GM19468 (cell line): ENCODE measurements at regions not wholly inside any gene's neighbourhood (a gene's known extent, or its start where the extent isn't known, plus 50 kb on each side); places are given as distances from the start of the nearest gene placed in this dataset.

Source experiments
- ATAC-seq: cut with Tn5 transposase; IDR thresholded peaks from one replicate; pipeline ENCODE4 v1.9.1; 2021; ENCODE audit warnings: mild to moderate bottlenecking, moderate library complexity, moderate number of reproducible peaks; ENCODE audit not compliant: unreplicated experiment; ENCODE audit errors: extremely low read depth

- ATAC-seq: no peak
Observed at GRCh38 chrX:9188117-9188516, 154.2 kb upstream of the FAM9B start.

GRCh38 chrX:9189286-9189685 is 155.4 kb upstream of the FAM9B start:
- no peak for ATAC-seq

- ATAC-seq: no peak
Observed at GRCh38 chrX:9191392-9191791, 157.5 kb upstream of the FAM9B start.

GRCh38 chrX:9195199-9195880 is 161.4 kb upstream of the FAM9B start:
- no peak for ATAC-seq

- no peak for ATAC-seq
Observed at GRCh38 chrX:9196961-9197640, 163.2 kb upstream of the FAM9B start.

GRCh38 chrX:9204560-9204959 is 170.6 kb upstream of the FAM9B start:
- ATAC-seq: no peak

- ATAC-seq: no peak
Observed at GRCh38 chrX:9205599-9206223, 171.8 kb upstream of the FAM9B start.

GRCh38 chrX:9207142-9207541 is 173.2 kb upstream of the FAM9B start:
- ATAC-seq: no peak

GRCh38 chrX:9211269-9211668 is 177.3 kb upstream of the FAM9B start:
- no peak for ATAC-seq

GRCh38 chrX:9221781-9222180 is 187.9 kb upstream of the FAM9B start:
- no peak for ATAC-seq

GRCh38 chrX:9222299-9222698 is 188.4 kb upstream of the FAM9B start:
- no peak for ATAC-seq

- ATAC-seq: no peak
Observed at GRCh38 chrX:9227276-9227675, 193.3 kb upstream of the FAM9B start.

- no peak for ATAC-seq
Observed at GRCh38 chrX:9231491-9231890, 197.6 kb upstream of the FAM9B start.

- ATAC-seq: no peak
Observed at GRCh38 chrX:9233141-9233540, 199.2 kb upstream of the FAM9B start.

GRCh38 chrX:9234315-9234714 is 200.4 kb upstream of the FAM9B start:
- ATAC-seq: no peak

- no peak for ATAC-seq
Observed at GRCh38 chrX:9235722-9236121, 201.8 kb upstream of the FAM9B start.

GRCh38 chrX:9240956-9241355 is 207.0 kb upstream of the FAM9B start:
- no peak for ATAC-seq

- no peak for ATAC-seq
Observed at GRCh38 chrX:9241427-9241826, 207.5 kb upstream of the FAM9B start.

GRCh38 chrX:9249051-9249846 is 215.3 kb upstream of the FAM9B start:
- ATAC-seq: no peak

GRCh38 chrX:9252182-9252581 is 212.7 kb upstream of the TBL1X start:
- ATAC-seq: no peak

GRCh38 chrX:9253211-9253610 is 211.6 kb upstream of the TBL1X start:
- no peak for ATAC-seq
